Hepatocyte (in vitro differentiated cells): ENCODE measurements at regions not wholly inside any gene's neighbourhood (a gene's known extent, or its start where the extent isn't known, plus 50 kb on each side); places are given as distances from the start of the nearest gene placed in this dataset.

ENCODE experiments used
- EZH2phosphoT487 ChIP-seq: fragments of 200-600 bp; sonication (generic); IDR thresholded peaks from one replicate; pipeline ENCODE4 v1.6.1; 2018; ENCODE audit warnings: antibody characterized with exemption, mild to moderate bottlenecking, low read depth, moderate library complexity; ENCODE audit not compliant: unreplicated experiment, severe bottlenecking
- TF ChIP-seq, protein P1 (sequence below): fragments of 200-600 bp; sonication (generic); IDR thresholded peaks from 2 replicates; pipeline ENCODE4 v1.5.1; 2016; ENCODE audit warnings: antibody characterized with exemption, mild to moderate bottlenecking; ENCODE audit not compliant: poor library complexity

DNA sequence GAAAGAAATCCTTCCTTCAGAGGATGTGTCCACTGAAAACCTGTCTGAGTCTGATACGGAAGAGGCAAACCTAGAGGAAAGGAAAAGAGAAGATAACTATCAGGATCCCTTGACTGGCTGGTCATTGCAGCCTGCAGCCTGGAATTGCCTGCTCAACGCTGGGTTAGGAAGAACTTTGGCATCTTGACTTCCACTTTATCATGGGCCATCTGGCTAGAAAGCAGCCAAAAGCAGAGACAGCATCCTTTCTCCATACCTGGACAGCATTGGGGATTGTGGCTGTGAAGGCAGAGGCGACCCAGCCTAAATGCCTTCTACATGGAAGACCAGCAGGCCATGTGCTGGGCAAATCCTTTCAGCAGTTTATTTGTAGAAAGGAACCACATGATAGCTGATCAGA, 58.7 kb upstream of the PTPN3 start:
- TF ChIP-seq, protein P1, sequence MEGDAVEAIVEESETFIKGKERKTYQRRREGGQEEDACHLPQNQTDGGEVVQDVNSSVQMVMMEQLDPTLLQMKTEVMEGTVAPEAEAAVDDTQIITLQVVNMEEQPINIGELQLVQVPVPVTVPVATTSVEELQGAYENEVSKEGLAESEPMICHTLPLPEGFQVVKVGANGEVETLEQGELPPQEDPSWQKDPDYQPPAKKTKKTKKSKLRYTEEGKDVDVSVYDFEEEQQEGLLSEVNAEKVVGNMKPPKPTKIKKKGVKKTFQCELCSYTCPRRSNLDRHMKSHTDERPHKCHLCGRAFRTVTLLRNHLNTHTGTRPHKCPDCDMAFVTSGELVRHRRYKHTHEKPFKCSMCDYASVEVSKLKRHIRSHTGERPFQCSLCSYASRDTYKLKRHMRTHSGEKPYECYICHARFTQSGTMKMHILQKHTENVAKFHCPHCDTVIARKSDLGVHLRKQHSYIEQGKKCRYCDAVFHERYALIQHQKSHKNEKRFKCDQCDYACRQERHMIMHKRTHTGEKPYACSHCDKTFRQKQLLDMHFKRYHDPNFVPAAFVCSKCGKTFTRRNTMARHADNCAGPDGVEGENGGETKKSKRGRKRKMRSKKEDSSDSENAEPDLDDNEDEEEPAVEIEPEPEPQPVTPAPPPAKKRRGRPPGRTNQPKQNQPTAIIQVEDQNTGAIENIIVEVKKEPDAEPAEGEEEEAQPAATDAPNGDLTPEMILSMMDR = no peak
- TF ChIP-seq EZH2phosphoT487 = no peak
